Gastroesophageal sphincter (tissue), 3 donors: ENCODE measurements at regions not wholly inside any gene's neighbourhood (a gene's known extent, or its start where the extent isn't known, plus 50 kb on each side); places are given as distances from the start of the nearest gene placed in this dataset.

Experiments used
- CTCF ChIP-seq, 4 experiments: fragments of 200-600 bp in 2 of 4; fragments of 450-650 bp in 2 of 4; sonication (generic) in 1 of 4; IDR thresholded peaks; one replicate each; pipeline ENCODE4 v1.5.1; 2017 to 2019; ENCODE audit warnings: antibody characterized with exemption in 4 of 4, mild to moderate bottlenecking in 2 of 4, moderate library complexity in 2 of 4
- EP300 ChIP-seq: sonication (generic); formaldehyde crosslinking; IDR thresholded peaks from one replicate; pipeline ENCODE4 v1.6.1; 2017; ENCODE audit warnings: antibody characterized with exemption, mild to moderate bottlenecking

- TF ChIP-seq CTCF (IDR thresholded peaks at IDR 0.05), result no peak
- TF ChIP-seq EP300, result no peak
Observed at GRCh38 chr17:62859146-62859545, 51.0 kb upstream of the MARCHF10 start.
